Muscle layer of colon (tissue), 2 donors: ENCODE measurements at regions not wholly inside any gene's neighbourhood (a gene's known extent, or its start where the extent isn't known, plus 50 kb on each side); places are given as distances from the start of the nearest gene placed in this dataset.

Experiments
- H3K27ac ChIP-seq: one replicate; pipeline ENCODE4 v1.7.0; 2013; ENCODE audit warnings: low read depth, mild to moderate bottlenecking, low read length, moderate library complexity
- H3K27me3 ChIP-seq, 2 donors: one replicate each; pipeline ENCODE4 v1.7.0; 2013; ENCODE audit warnings: low read length in 2 of 2, mild to moderate bottlenecking in 2 of 2; ENCODE audit not compliant: insufficient read depth in 2 of 2, control insufficient read depth in 1 of 2
- H3K36me3 ChIP-seq: one replicate; pipeline ENCODE4 v1.7.0; 2013; ENCODE audit warnings: mild to moderate bottlenecking, low read length; ENCODE audit not compliant: insufficient read depth
- H3K4me1 ChIP-seq: one replicate; pipeline ENCODE4 v1.7.0; 2013; ENCODE audit warnings: mild to moderate bottlenecking, low read length; ENCODE audit not compliant: insufficient read depth
- H3K4me3 ChIP-seq, 2 donors: one replicate each; pipeline ENCODE4 v1.7.0; 2013; ENCODE audit warnings: low read length in 2 of 2, low read depth in 1 of 2, mild to moderate bottlenecking in 1 of 2, moderate library complexity in 1 of 2
- H3K9ac ChIP-seq: one replicate; pipeline ENCODE4 v1.7.0; 2013; ENCODE audit warnings: low read length
- H3K9me3 ChIP-seq: one replicate; pipeline ENCODE4 v1.7.0; 2013; ENCODE audit warnings: mild to moderate bottlenecking, low read length
- donor health status: abdominal sarcoma.
- donor health status: Adenocarcinoma of cecum.

DNA sequence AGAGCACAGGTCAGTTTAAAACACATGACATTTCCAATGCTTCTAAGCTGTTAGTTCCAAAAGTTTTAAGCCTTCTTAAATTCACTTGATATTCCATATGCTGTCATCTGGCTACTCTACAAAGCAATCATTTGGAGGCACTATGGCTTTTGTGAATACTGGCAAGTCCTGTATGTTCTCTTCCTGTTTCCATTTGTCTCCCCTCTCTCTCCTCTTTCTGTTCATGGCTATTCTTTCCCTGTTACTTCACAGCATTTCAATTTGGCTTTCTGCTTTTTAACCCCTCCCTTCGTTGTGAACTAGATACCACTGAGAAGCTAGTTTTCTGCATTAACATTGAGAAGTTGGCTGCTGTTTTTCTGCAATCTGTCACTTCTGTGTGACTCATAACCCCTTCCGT lies 1337.2 kb upstream of the CELF4 start:
- Histone ChIP-seq H3K36me3 (no peaks in the 10 kb centered on the region), H3K9me3 (no peaks in the 10 kb centered on the region)

GRCh38 chr18:38900445-38900844 lies 1334.8 kb upstream of the CELF4 start:
- no peak overlapping the region for H3K27ac ChIP-seq
- H3K27me3 ChIP-seq: no peaks in the 10 kb centered on the region
- H3K9me3 ChIP-seq: no peaks in the 10 kb centered on the region
- no peaks in the 10 kb centered on the region for H3K4me1 ChIP-seq
- H3K36me3 ChIP-seq: no peaks in the 10 kb centered on the region
- H3K4me3 ChIP-seq: no peak overlapping the region
- no peak overlapping the region for H3K9ac ChIP-seq

More for the DNA sequence above, 1337.2 kb upstream of the CELF4 start:
- H3K27ac ChIP-seq: no peak overlapping the region
- H3K9ac ChIP-seq: no peak overlapping the region
- no peaks in the 10 kb centered on the region for H3K27me3 ChIP-seq
- no peaks in the 10 kb centered on the region for H3K4me1 ChIP-seq
- no peak overlapping the region for H3K4me3 ChIP-seq

DNA sequence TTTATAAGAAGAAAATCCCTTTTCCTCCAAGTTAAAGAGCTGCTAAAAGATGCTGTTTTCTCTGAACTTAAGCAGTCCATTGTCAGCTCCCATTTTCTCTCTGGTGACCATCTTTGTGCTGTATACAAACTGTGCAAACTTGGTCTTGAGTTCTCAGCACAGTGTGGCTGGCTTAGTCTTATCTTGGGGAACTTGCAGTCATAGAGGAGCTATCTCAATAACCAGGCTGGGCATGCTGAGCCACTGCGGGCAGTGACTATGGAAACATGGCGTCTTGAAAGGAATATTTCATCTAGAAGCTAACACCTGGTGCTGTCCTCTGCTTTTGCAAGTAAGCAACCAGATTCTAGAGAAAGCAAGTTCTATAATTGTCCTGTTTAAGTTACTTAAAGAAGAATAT lies 1334.4 kb upstream of the CELF4 start:
- H3K36me3 ChIP-seq: no peaks in the 10 kb centered on the region
- H3K27me3 ChIP-seq: no peaks in the 10 kb centered on the region
- H3K9ac ChIP-seq: no peak overlapping the region
- no peak overlapping the region for H3K4me3 ChIP-seq
- H3K4me1 ChIP-seq: no peaks in the 10 kb centered on the region
- H3K9me3 ChIP-seq: no peaks in the 10 kb centered on the region
- H3K27ac ChIP-seq: no peak overlapping the region

DNA sequence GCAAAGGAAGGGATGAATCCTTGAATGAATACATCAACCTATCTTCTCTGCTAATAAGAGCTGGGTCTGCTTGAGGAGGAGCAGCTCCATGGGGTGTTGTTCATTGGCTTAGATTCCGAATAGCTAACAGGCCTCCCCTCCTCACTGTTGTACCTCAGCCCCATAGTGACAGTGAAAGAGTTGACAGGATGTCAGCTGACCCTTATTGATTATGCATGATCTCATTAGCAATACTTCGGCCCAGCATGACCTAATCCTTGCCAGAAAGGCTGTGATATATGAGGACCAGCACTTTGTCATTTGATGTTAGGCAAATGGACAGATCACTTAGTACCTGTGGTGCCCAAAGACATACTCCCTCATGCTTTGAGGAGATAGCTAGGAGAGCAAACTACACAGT lies 1333.7 kb upstream of the CELF4 start:
- H3K4me1 ChIP-seq: no peaks in the 10 kb centered on the region
- no peaks in the 10 kb centered on the region for H3K9me3 ChIP-seq

DNA sequence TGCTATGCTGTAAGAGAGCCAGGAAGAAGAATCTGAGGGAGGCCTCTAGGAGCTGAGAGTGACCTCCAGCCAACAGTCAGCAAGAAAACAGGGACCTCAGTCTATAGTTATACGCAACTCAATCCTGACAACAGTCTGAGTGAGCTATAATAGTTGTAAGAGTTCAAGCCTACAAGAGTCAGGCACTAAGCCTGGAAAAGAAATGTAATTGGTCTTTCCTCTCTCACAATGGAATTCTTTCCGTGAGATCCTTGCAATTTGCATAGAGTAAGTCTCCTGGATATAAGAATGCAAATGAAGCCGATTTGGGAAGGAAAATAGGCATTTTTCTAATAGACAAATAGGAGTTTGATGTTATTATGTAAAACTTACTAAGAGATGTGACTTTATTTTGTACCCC lies 1332.6 kb upstream of the CELF4 start:
- Histone ChIP-seq H3K4me3 (no peak overlapping the region), H3K9me3 (no peaks in the 10 kb centered on the region), H3K27me3 (no peaks in the 10 kb centered on the region), H3K27ac (no peak overlapping the region), H3K36me3 (no peaks in the 10 kb centered on the region), H3K9ac (no peak overlapping the region), H3K4me1 (no peaks in the 10 kb centered on the region)

More for the DNA sequence above, 1333.7 kb upstream of the CELF4 start:
- Histone ChIP-seq H3K4me3 (no peak overlapping the region), H3K36me3 (no peaks in the 10 kb centered on the region), H3K27me3 (no peaks in the 10 kb centered on the region), H3K27ac (no peak overlapping the region), H3K9ac (no peak overlapping the region)

- Histone ChIP-seq H3K9ac (no peak overlapping the region), H3K27ac (no peak overlapping the region), H3K27me3 (no peaks in the 10 kb centered on the region), H3K4me3 (no peak overlapping the region), H3K36me3 (no peaks in the 10 kb centered on the region), H3K9me3 (no peaks in the 10 kb centered on the region), H3K4me1 (no peaks in the 10 kb centered on the region)
Observed at GRCh38 chr18:38895560-38895959, 1330.0 kb upstream of the CELF4 start.

- Histone ChIP-seq H3K27me3 (no peaks in the 10 kb centered on the region), H3K4me3 (no peak overlapping the region), H3K4me1 (no peaks in the 10 kb centered on the region), H3K9ac (no peak overlapping the region), H3K27ac (no peak overlapping the region), H3K36me3 (no peaks in the 10 kb centered on the region), H3K9me3 (no peaks in the 10 kb centered on the region)
Observed at GRCh38 chr18:38887671-38888020, 1322.0 kb upstream of the CELF4 start.

GRCh38 chr18:38886861-38887670 lies 1321.5 kb upstream of the CELF4 start:
- H3K9me3 ChIP-seq: no peaks in the 10 kb centered on the region
- H3K4me1 ChIP-seq: no peaks in the 10 kb centered on the region
- H3K27me3 ChIP-seq: no peaks in the 10 kb centered on the region
- H3K27ac ChIP-seq: no peak overlapping the region
- H3K9ac ChIP-seq: no peak overlapping the region
- H3K4me3 ChIP-seq: no peak overlapping the region
- no peaks in the 10 kb centered on the region for H3K36me3 ChIP-seq

- H3K27me3 ChIP-seq: no peaks in the 10 kb centered on the region
- H3K4me3 ChIP-seq: no peak overlapping the region
Observed at GRCh38 chr18:38886235-38886634, 1320.6 kb upstream of the CELF4 start.

GRCh38 chr18:38884050-38884449 lies 1318.5 kb upstream of the CELF4 start:
- Histone ChIP-seq H3K9ac (no peak overlapping the region), H3K9me3 (no peaks in the 10 kb centered on the region), H3K4me3 (no peak overlapping the region), H3K27ac (no peak overlapping the region), H3K4me1 (no peaks in the 10 kb centered on the region), H3K36me3 (no peaks in the 10 kb centered on the region), H3K27me3 (no peaks in the 10 kb centered on the region)

More at GRCh38 chr18:38886235-38886634, 1320.6 kb upstream of the CELF4 start:
- no peak overlapping the region for H3K9ac ChIP-seq
- no peak overlapping the region for H3K27ac ChIP-seq
- no peaks in the 10 kb centered on the region for H3K36me3 ChIP-seq
- no peaks in the 10 kb centered on the region for H3K4me1 ChIP-seq
- no peaks in the 10 kb centered on the region for H3K9me3 ChIP-seq

GRCh38 chr18:38883111-38883510 lies 1317.5 kb upstream of the CELF4 start:
- Histone ChIP-seq H3K36me3 (no peaks in the 10 kb centered on the region), H3K27ac (no peak overlapping the region), H3K4me1 (no peaks in the 10 kb centered on the region)

GRCh38 chr18:38879871-38880270 lies 1314.3 kb upstream of the CELF4 start:
- Histone ChIP-seq H3K4me1 (no peaks in the 10 kb centered on the region), H3K9ac (no peak overlapping the region), H3K36me3 (no peaks in the 10 kb centered on the region), H3K27me3 (no peaks in the 10 kb centered on the region), H3K4me3 (no peak overlapping the region), H3K9me3 (no peaks in the 10 kb centered on the region), H3K27ac (no peak overlapping the region)

More at GRCh38 chr18:38883111-38883510, 1317.5 kb upstream of the CELF4 start:
- Histone ChIP-seq H3K9me3 (no peaks in the 10 kb centered on the region), H3K4me3 (no peak overlapping the region), H3K27me3 (no peaks in the 10 kb centered on the region), H3K9ac (no peak overlapping the region)
